GM10266 (cell line): ENCODE measurements at regions not wholly inside any gene's neighbourhood (a gene's known extent, or its start where the extent isn't known, plus 50 kb on each side); places are given as distances from the start of the nearest gene placed in this dataset.

ENCODE experiments used
- DNase-seq: peaks from one replicate; pipeline ENCODE4 v3.0.0; 2012; ENCODE audit errors: extremely low spot score
- CTCF ChIP-seq: IDR thresholded peaks from 2 replicates; pipeline ENCODE4 v1.5.1; 2012; ENCODE audit warnings: mild to moderate bottlenecking, low read depth; ENCODE audit not compliant: control insufficient read depth, insufficient read depth; ENCODE audit errors: missing control alignments

DNA sequence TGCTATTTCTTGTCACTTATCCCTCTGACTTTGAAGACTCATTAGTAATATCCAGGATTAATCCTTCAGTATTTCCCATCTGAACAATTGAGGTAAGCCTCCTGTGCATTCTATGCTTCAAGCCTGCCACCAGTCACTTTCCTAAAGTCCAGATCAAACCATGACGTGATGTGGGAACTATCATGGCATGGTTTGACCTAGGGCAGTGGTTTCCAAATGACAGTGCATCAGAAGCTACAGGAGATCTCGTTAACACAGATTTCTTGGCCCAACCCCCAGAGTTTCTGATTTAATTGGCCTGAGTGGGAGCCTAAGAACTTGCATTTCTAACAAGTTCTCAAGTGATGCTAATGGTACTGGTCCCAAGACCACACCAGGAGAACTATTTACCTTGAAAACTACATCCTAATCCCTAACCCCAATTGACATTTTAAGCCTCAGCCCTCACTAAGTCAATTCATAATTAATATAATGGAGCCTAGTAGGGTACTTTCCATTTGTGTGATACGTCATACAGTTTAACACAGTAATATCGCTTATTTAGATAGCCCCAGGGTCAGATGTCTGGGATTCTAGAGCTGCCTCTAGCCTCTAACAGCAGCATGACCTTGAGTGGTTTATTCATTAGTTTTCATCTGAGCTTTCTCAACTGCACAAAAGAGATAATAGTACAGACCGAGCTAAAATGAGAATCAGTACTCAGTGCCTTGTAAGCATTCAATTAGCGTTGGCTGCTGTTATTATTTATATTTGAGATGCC is 907.6 kb downstream of the TFAP2A start:
- no peak for TF ChIP-seq CTCF
- no peak for DNase-seq

GRCh38 chr6:9504191-9504590 is 910.7 kb downstream of the TFAP2A start:
- no peak for DNase-seq
- TF ChIP-seq CTCF = no peak

- DNase-seq = no peak
These were observed 911.6 kb downstream of the TFAP2A start for GRCh38 chr6:9503111-9503761.

GRCh38 chr6:9499709-9500108 is 915.2 kb downstream of the TFAP2A start:
- no peak for DNase-seq
- TF ChIP-seq CTCF = no peak

More at GRCh38 chr6:9503111-9503761, 911.6 kb downstream of the TFAP2A start:
- TF ChIP-seq CTCF = no peak

- no peak for TF ChIP-seq CTCF
- no peak for DNase-seq
These were observed 918.0 kb downstream of the TFAP2A start for GRCh38 chr6:9496837-9497236.

- DNase-seq = no peak
- no peak for TF ChIP-seq CTCF
These were observed 920.0 kb downstream of the TFAP2A start for GRCh38 chr6:9494864-9495263.

GRCh38 chr6:9492790-9493189 is 922.1 kb downstream of the TFAP2A start:
- TF ChIP-seq CTCF = no peak
- DNase-seq = no peak
